A673 (cell line): ENCODE measurements at regions not wholly inside any gene's neighbourhood (a gene's known extent, or its start where the extent isn't known, plus 50 kb on each side); places are given as distances from the start of the nearest gene placed in this dataset.

Source experiments
- CTCF ChIP-seq: fragments of 300-800, 200-600 bp; sonication (generic); conservative IDR thresholded peaks from 2 replicates; pipeline ENCODE4 v1.5.1; 2017; ENCODE audit warnings: low read depth, mild to moderate bottlenecking, antibody characterized with exemption, low read length, moderate library complexity, mixed read lengths
- EZH2 ChIP-seq: fragments of 200-600 bp; sonication (generic); IDR thresholded peaks from 2 replicates; pipeline ENCODE4 v1.6.1; 2017; ENCODE audit warnings: borderline replicate concordance, low read depth, mild to moderate bottlenecking, mixed read lengths, antibody characterized with exemption, low read length; ENCODE audit not compliant: poor library complexity, severe bottlenecking

- TF ChIP-seq CTCF (no peak), EZH2 (no peak)
Observed at GRCh38 chr5:147062427-147062826, 172.4 kb upstream of the STK32A start.
